AG20443 (cell line): ENCODE measurements at regions not wholly inside any gene's neighbourhood (a gene's known extent, or its start where the extent isn't known, plus 50 kb on each side); places are given as distances from the start of the nearest gene placed in this dataset.
A peak's percentile ranks its signal among the peaks of the same experiment; 100 is the strongest.
"Not testable (repeated sequence)": the region's sequence is repeated elsewhere in the genome, so short reads cannot be mapped to it uniquely, and the experiment has no call there.

Source experiments
- DNase-seq: peaks from one replicate; pipeline ENCODE4 v3.0.0; 2012; ENCODE audit warnings: low spot score, mixed read lengths

- no peak for DNase-seq
Observed at GRCh38 chr15:47124430-47125102, 592.7 kb upstream of the SEMA6D start.

GRCh38 chr15:47129033-47129432 is 588.3 kb upstream of the SEMA6D start:
- no peak for DNase-seq

- DNase-seq: not testable (repeated sequence)
Observed at GRCh38 chr15:47131450-47131849, 585.9 kb upstream of the SEMA6D start.

GRCh38 chr15:47135267-47135666 is 582.0 kb upstream of the SEMA6D start:
- no peak for DNase-seq

GRCh38 chr15:47136236-47136635 is 581.1 kb upstream of the SEMA6D start:
- DNase-seq: no peak

GRCh38 chr15:47139965-47140364 is 577.3 kb upstream of the SEMA6D start:
- no peak for DNase-seq

- DNase-seq: no peak
Observed at GRCh38 chr15:47157827-47158226, 559.5 kb upstream of the SEMA6D start.

GRCh38 chr15:47158573-47158972 is 558.7 kb upstream of the SEMA6D start:
- no peak for DNase-seq

GRCh38 chr15:47177177-47177576 is 540.1 kb upstream of the SEMA6D start:
- no peak for DNase-seq

GRCh38 chr15:47179988-47180387 is 537.3 kb upstream of the SEMA6D start:
- no peak for DNase-seq

GRCh38 chr15:47182818-47183217 is 534.5 kb upstream of the SEMA6D start:
- no peak for DNase-seq

- DNase-seq: peak; percentile 43
Observed at GRCh38 chr15:47184003-47184907, 533.0 kb upstream of the SEMA6D start.

- peak; percentile 25 for DNase-seq
Observed at GRCh38 chr15:47184908-47185801, 532.1 kb upstream of the SEMA6D start.

- no peak for DNase-seq
Observed at GRCh38 chr15:47186075-47186474, 531.2 kb upstream of the SEMA6D start.

- no peak for DNase-seq
Observed at GRCh38 chr15:47188758-47189507, 528.4 kb upstream of the SEMA6D start.

- DNase-seq: peak; percentile 9
Observed at GRCh38 chr15:47194718-47195117, 522.6 kb upstream of the SEMA6D start.

- peak; percentile 85 for DNase-seq
Observed at GRCh38 chr15:47196048-47196447, 521.3 kb upstream of the SEMA6D start.

- DNase-seq: no peak
Observed at GRCh38 chr15:47203993-47204392, 513.3 kb upstream of the SEMA6D start.

- no peak for DNase-seq
Observed at GRCh38 chr15:47206358-47206978, 510.8 kb upstream of the SEMA6D start.

GRCh38 chr15:47209591-47209990 is 507.7 kb upstream of the SEMA6D start:
- DNase-seq: no peak
